Breast epithelium (tissue), 4 donors: ENCODE measurements at regions not wholly inside any gene's neighbourhood (a gene's known extent, or its start where the extent isn't known, plus 50 kb on each side); places are given as distances from the start of the nearest gene placed in this dataset.

Source experiments
- DNase-seq, 2 donors: peaks; one replicate each; pipeline ENCODE4 v3.0.0-alpha.2; 2019; ENCODE audit warnings: low spot score in 2 of 2
- H3K27ac ChIP-seq, 2 donors: fragments of 200-600 bp; sonication (generic) in 1 of 2; one replicate each; pipeline ENCODE4 v1.5.1; 2016 to 2019; ENCODE audit warnings: mild to moderate bottlenecking in 1 of 2
- H3K27me3 ChIP-seq, 2 donors: fragments of 200-600 bp; sonication (generic) in 1 of 2; one replicate each; pipeline versions ENCODE4 v1.5.1 to v1.6.0; 2017 to 2019; ENCODE audit warnings: control low read depth in 1 of 2, mild to moderate bottlenecking in 1 of 2
- H3K36me3 ChIP-seq: fragments of 200-600 bp; one replicate; pipeline ENCODE4 v1.5.1; 2019
- H3K4me1 ChIP-seq, 2 donors: fragments of 200-600 bp; sonication (generic); one replicate each; pipeline ENCODE4 v1.5.1; 2016 to 2019; ENCODE audit warnings: control low read depth in 1 of 2
- H3K4me3 ChIP-seq, 3 donors: fragments of 200-600 bp; sonication (generic); 1 replicate in 2 of 3; 2 replicates in 1 of 3; pipeline ENCODE4 v1.5.1; 2016 to 2019; ENCODE audit warnings: mild to moderate bottlenecking in 3 of 3, moderate library complexity in 2 of 3
- H3K9me3 ChIP-seq, 2 donors: fragments of 200-600 bp; sonication (generic) in 1 of 2; one replicate each; pipeline ENCODE4 v1.5.1; 2016 to 2019; ENCODE audit warnings: control low read depth in 1 of 2
- POLR2A ChIP-seq: fragments of 450-650 bp; IDR thresholded peaks from one replicate; pipeline ENCODE4 v1.6.1; 2016; ENCODE audit warnings: antibody characterized with exemption, mild to moderate bottlenecking, moderate library complexity
- POLR2AphosphoS5 ChIP-seq, 3 donors: sonication (generic); formaldehyde crosslinking; IDR thresholded peaks; one replicate each; pipeline ENCODE4 v1.6.1; 2017; ENCODE audit warnings: antibody characterized with exemption in 3 of 3
- intact Hi-C: fragments of 100-400 bp; cut with DNase I; formaldehyde crosslinking; loops from one replicate; pipeline ENCODE4 v1.15.1; 2023; ENCODE audit warnings: low total_unique reads
- TF ChIP-seq, protein P1 (sequence below), 3 donors: fragments of 450-650 bp; IDR thresholded peaks; one replicate each; pipeline ENCODE4 v1.5.1; 2016 to 2017; ENCODE audit warnings: antibody characterized with exemption in 3 of 3, mild to moderate bottlenecking in 3 of 3, moderate library complexity in 3 of 3

DNA sequence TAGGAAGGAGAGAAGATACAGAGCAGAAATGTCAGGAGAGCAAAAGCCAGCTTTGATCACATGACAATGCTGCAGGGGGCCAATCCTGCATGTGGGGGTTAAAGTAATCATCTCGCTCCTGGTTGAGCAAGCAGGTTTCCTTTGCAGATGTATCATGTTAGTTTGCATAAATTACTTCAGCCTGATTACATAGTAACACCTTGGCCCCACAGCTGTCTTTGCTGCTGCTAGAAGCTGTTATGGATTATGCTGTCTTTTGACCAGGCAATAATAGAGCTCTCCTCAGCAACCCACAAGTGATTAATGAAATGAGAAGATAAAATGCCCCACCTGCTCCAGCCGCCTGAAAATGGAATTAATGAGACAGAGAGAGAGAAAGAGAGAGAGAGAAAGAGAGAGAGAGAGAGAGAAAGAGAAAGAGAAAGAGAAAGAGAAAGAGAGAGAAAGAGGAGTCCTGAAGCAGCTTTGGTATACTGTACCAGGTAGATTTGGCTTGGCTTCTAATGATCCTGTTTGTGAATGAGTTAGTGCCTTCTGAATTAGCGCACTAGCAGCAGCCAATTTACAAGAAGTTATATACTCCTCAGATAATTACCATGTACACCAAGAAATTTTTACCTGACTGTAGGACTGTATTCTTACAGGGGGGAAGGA, 174.3 kb upstream of the RORB start:
- Histone ChIP-seq H3K27me3 (no peaks in the 10 kb centered on the region), H3K36me3 (no peaks in the 10 kb centered on the region), H3K9me3 (peaks cover 0 to 6% of the 10 kb centered on the region in 2 donors), H3K4me3 (no peak overlapping the region), H3K27ac (no peak overlapping the region), H3K4me1 (no peaks in the 10 kb centered on the region)
- intact Hi-C loops = no loop called here
- no peak for DNase-seq
- TF ChIP-seq, protein P1, sequence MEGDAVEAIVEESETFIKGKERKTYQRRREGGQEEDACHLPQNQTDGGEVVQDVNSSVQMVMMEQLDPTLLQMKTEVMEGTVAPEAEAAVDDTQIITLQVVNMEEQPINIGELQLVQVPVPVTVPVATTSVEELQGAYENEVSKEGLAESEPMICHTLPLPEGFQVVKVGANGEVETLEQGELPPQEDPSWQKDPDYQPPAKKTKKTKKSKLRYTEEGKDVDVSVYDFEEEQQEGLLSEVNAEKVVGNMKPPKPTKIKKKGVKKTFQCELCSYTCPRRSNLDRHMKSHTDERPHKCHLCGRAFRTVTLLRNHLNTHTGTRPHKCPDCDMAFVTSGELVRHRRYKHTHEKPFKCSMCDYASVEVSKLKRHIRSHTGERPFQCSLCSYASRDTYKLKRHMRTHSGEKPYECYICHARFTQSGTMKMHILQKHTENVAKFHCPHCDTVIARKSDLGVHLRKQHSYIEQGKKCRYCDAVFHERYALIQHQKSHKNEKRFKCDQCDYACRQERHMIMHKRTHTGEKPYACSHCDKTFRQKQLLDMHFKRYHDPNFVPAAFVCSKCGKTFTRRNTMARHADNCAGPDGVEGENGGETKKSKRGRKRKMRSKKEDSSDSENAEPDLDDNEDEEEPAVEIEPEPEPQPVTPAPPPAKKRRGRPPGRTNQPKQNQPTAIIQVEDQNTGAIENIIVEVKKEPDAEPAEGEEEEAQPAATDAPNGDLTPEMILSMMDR (IDR thresholded peaks at IDR 0.05) = no peak
- TF ChIP-seq POLR2A (no peak), POLR2AphosphoS5 (IDR thresholded peaks at IDR 0.05) (no peak)

GRCh38 chr9:74330487-74331214, 166.5 kb upstream of the RORB start:
- no peak overlapping the region for H3K27ac ChIP-seq
- TF ChIP-seq POLR2AphosphoS5 (IDR thresholded peaks at IDR 0.05) = no peak
- TF ChIP-seq, protein P1 (IDR thresholded peaks at IDR 0.05) = no peak
- no peak for TF ChIP-seq POLR2A
- peak in 1 of 2 donors; percentile 31 for DNase-seq
- H3K4me3 ChIP-seq = no peak overlapping the region
- H3K36me3 ChIP-seq = no peaks in the 10 kb centered on the region
- H3K4me1 ChIP-seq = no peaks in the 10 kb centered on the region
- H3K27me3 ChIP-seq = no peaks in the 10 kb centered on the region
- no peaks in the 10 kb centered on the region for H3K9me3 ChIP-seq
- intact Hi-C loops = loop anchor here (10.0 kb wide), 1 partner anchor 664 kb away; no protein-coding TSS in a partner anchor

GRCh38 chr9:74331607-74332006, 165.5 kb upstream of the RORB start:
- no peak for DNase-seq
- Histone ChIP-seq H3K27ac (no peak overlapping the region), H3K4me1 (no peaks in the 10 kb centered on the region), H3K27me3 (no peaks in the 10 kb centered on the region), H3K4me3 (no peak overlapping the region), H3K36me3 (no peaks in the 10 kb centered on the region), H3K9me3 (no peaks in the 10 kb centered on the region)
- TF ChIP-seq POLR2AphosphoS5 (IDR thresholded peaks at IDR 0.05) = no peak
- TF ChIP-seq, protein P1 (IDR thresholded peaks at IDR 0.05) = no peak
- TF ChIP-seq POLR2A = no peak
- intact Hi-C loops = loop anchor here (10.0 kb wide), 1 partner anchor 663 kb away; no protein-coding TSS in a partner anchor

GRCh38 chr9:74333384-74334032, 163.6 kb upstream of the RORB start:
- Histone ChIP-seq H3K9me3 (no peaks in the 10 kb centered on the region), H3K27ac (no peak overlapping the region), H3K36me3 (no peaks in the 10 kb centered on the region), H3K4me1 (no peaks in the 10 kb centered on the region), H3K27me3 (no peaks in the 10 kb centered on the region), H3K4me3 (no peak overlapping the region)
- intact Hi-C loops = loop anchor here (10.0 kb wide), 1 partner anchor 661 kb away; no protein-coding TSS in a partner anchor
- no peak for DNase-seq
- TF ChIP-seq, protein P1 (IDR thresholded peaks at IDR 0.05) = no peak
- TF ChIP-seq POLR2A (no peak), POLR2AphosphoS5 (IDR thresholded peaks at IDR 0.05) (no peak)
